GOT3 (cell line): ENCODE measurements at regions not wholly inside any gene's neighbourhood (a gene's known extent, or its start where the extent isn't known, plus 50 kb on each side); places are given as distances from the start of the nearest gene placed in this dataset.

Experiments used
- DNase-seq: peaks from one replicate; lab custom pipeline; 2025; ENCODE audit warnings: mixed read lengths; lab: John Stamatoyannopoulos, UW

GRCh38 chr1:209064850-209065706 is 518.4 kb upstream of the CAMK1G start:
- DNase-seq, result no peak

GRCh38 chr1:209072481-209072880 is 511.0 kb upstream of the CAMK1G start:
- DNase-seq, result no peak

GRCh38 chr1:209073879-209074278 is 509.6 kb upstream of the CAMK1G start:
- no peak for DNase-seq

GRCh38 chr1:209074575-209075250 is 508.8 kb upstream of the CAMK1G start:
- DNase-seq, result no peak

GRCh38 chr1:209076688-209077087 is 506.8 kb upstream of the CAMK1G start:
- DNase-seq, result no peak

GRCh38 chr1:209080170-209080781 is 503.2 kb upstream of the CAMK1G start:
- no peak for DNase-seq

- no peak for DNase-seq
Measured at GRCh38 chr1:209086486-209087192, 496.9 kb upstream of the CAMK1G start.

- DNase-seq, result no peak
Measured at GRCh38 chr1:209094384-209094783, 489.1 kb upstream of the CAMK1G start.

- DNase-seq, result peak; percentile 38
Measured at GRCh38 chr1:209095627-209096595, 487.6 kb upstream of the CAMK1G start.

GRCh38 chr1:209100460-209100859 is 483.1 kb upstream of the CAMK1G start:
- DNase-seq, result no peak

- DNase-seq, result no peak
Measured at GRCh38 chr1:209101106-209101505, 482.4 kb upstream of the CAMK1G start.

GRCh38 chr1:209102120-209102519 is 481.4 kb upstream of the CAMK1G start:
- no peak for DNase-seq

- no peak for DNase-seq
Measured at GRCh38 chr1:209102531-209102930, 481.0 kb upstream of the CAMK1G start.

GRCh38 chr1:209103092-209103491 is 480.4 kb upstream of the CAMK1G start:
- DNase-seq, result no peak

- no peak for DNase-seq
Measured at GRCh38 chr1:209104646-209105045, 478.9 kb upstream of the CAMK1G start.

- DNase-seq, result no peak
Measured at GRCh38 chr1:209105701-209106100, 477.8 kb upstream of the CAMK1G start.

GRCh38 chr1:209106237-209106741 is 477.2 kb upstream of the CAMK1G start:
- peak; percentile 3 for DNase-seq

GRCh38 chr1:209106861-209107260 is 476.7 kb upstream of the CAMK1G start:
- no peak for DNase-seq

GRCh38 chr1:209107535-209107934 is 476.0 kb upstream of the CAMK1G start:
- no peak for DNase-seq

- no peak for DNase-seq
Measured at GRCh38 chr1:209109001-209109785, 474.3 kb upstream of the CAMK1G start.
